Jurkat, Clone E6-1 (cell line): ENCODE measurements at regions not wholly inside any gene's neighbourhood (a gene's known extent, or its start where the extent isn't known, plus 50 kb on each side); places are given as distances from the start of the nearest gene placed in this dataset.

ENCODE experiments used
- DNase-seq: peaks from one replicate; pipeline ENCODE4 v3.0.0-alpha.2; 2011; ENCODE audit warnings: low read depth, low spot score
- H3K4me3 ChIP-seq: 2 replicates; pipeline ENCODE4 v1.5.1; 2011; ENCODE audit warnings: mild to moderate bottlenecking, low read length, control low read depth, moderate library complexity

DNA sequence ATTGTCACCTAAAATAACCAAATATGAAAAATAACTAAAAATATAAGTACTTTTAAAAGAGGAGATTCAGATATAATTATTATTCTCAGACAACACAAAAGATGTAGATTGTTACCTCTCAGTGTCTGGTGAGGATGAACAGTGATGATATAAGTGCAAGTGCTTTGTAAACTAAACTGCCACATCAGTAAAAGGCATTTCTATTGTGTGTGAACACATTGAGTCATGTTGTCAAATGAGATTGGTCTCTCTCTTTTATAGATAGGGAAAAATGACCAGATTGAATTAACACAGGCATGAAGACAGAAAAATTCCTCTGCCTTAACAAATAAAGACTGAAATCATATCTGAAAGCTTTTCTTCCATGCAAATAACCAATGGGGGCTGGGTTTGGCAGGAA is 182.4 kb upstream of the TMEFF2 start:
- no peak overlapping the region for H3K4me3 ChIP-seq
- no peak for DNase-seq

DNA sequence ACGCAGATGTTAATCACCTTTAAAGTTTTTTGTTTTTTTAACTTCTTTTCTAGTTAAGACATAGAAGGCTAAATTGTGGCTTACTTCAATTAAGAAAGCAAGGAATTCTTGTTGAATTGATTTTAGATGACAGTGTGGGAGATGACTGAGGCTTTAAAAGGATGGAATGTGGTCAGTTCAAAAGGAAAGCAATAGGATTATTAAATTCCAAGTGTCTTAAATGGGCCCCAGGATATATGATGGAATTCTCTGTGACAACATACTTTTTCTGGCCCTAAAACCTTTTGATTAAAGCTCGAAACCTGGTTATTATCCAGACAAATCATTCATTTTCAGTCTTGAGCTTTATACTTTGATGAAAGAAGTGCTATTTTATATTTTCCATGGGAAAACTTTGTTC is 179.0 kb upstream of the TMEFF2 start:
- H3K4me3 ChIP-seq = no peak overlapping the region
- no peak for DNase-seq

DNA sequence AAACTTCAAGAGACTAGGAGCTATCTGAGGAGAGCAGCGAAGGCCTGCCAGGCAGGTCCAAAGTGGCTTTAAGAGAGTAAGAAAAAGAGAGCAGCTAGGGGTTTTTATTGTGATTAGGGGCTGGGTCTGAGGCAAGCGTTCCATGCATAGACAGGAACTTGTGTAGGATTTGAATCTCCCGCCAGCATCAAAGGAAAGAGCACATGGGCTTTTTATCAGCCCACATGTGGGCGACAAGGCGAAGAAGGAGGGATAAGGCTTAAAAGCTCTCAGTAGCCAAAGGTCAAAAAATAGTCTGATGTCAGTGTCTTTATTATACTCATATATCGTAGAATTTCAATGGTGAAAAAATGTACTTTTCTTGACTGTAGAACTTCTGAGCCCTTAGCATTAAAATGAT is 178.5 kb upstream of the TMEFF2 start:
- no peak for DNase-seq
- H3K4me3 ChIP-seq = no peak overlapping the region

DNA sequence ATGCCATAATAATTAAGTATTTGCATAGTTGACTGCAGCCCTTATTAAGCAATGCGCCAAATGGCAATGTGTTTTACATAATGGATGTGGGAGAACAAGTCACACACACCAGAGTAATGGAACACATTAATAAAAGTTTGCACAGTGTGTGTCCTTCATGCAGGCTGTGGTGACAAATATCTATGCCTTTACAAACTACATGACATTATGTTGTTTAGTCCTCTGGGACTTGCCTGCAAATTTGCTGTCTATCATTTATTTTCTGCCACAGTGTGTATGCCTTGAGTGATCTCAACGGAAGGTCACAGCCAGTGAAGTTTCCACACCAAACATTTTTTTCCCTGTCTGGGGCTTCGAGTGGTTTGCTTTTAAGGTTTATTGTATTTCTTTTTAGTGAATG is 175.2 kb upstream of the TMEFF2 start:
- DNase-seq = no peak
- no peak overlapping the region for H3K4me3 ChIP-seq

DNA sequence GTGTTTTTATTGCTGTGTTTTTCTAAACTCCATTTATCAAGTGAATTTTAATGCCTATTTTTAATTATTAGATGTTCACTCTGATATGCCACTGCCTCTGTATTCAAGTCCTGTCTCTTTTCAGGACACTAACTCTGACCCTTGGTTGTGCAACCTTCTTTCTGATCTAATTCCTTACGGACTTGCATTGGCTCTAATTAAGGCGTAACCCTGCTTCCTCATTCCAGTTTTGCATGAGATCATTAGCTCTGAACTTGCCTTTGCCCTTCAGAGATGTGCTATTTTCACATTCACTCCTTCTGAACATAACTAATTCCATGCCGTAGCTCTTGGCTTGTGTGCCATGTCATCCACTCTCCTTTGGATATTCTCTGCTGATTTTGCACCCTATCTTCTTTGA is 162.5 kb upstream of the TMEFF2 start:
- H3K4me3 ChIP-seq = no peak overlapping the region
- no peak for DNase-seq

DNA sequence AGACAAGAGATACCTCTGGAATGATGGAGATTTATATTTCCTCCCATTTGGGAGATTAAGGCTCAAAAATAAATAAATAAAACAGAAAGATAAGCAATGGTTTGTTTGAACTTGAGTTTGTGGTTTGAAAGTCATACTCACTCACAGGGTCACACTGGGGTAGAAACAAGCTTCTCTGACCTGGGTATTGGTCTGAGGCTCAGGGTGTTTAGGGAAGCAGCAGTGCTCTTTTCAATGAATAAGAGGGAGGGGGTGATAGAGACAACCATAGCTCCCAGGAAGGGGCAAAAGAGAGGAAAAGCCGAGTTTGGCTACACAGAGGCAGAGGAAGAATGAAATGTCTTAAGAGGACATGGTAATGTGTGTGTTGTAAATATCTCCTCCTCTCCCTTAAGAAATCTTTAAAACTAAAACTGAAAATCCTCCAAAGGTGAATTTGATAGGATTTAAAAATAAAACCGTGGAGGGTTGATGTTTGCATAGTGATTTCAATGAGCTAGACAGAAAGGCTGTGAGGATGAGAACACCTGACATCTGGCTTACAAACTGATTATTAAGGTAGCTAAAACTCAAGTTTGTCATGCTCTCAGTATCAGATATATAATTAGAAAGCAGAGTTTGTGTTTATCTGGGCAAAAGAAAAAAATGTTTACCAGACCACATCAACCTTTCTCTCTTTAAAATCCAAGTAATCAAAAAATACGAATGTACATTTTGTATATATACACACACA is 159.9 kb upstream of the TMEFF2 start:
- no peak for DNase-seq
- H3K4me3 ChIP-seq = no peak overlapping the region

DNA sequence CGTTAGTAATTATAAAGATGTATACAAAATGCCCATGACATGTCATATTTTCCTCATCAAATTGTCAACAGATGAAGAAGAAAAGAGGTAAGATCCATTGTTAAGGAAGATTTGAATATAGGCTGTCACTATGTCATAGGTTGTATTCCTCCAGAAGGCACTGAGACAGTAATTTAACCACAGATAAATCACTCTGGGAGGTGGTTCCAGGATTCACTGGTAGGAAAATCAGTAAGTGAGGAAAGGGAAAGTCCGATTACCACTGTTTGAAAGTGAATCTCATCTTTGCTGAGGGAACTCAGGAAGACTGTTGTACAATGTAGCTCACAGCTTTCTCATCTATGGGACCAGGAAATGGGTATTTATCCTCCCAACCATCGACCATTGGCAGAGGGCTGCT is 152.8 kb upstream of the TMEFF2 start:
- no peak overlapping the region for H3K4me3 ChIP-seq
- no peak for DNase-seq

DNA sequence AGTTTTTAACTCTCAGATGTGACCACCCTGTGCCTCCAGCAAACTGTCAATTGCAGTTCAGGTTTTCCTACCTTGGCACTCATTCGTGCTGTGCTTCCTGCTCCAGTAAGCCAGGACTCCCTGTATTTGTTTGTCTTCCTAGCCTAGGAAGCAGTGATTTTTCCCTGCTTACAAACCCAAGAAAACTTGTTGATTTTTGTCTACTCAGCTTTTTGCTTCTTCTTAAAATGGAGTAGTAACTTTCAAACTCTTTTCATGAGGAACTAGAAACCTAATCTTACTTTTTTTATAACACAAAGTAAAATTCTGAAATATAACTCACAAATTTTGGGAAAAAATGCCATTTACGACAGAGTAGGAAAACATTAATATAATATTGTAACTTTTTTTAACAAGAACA is 150.6 kb upstream of the TMEFF2 start:
- DNase-seq = no peak
- H3K4me3 ChIP-seq = no peak overlapping the region

DNA sequence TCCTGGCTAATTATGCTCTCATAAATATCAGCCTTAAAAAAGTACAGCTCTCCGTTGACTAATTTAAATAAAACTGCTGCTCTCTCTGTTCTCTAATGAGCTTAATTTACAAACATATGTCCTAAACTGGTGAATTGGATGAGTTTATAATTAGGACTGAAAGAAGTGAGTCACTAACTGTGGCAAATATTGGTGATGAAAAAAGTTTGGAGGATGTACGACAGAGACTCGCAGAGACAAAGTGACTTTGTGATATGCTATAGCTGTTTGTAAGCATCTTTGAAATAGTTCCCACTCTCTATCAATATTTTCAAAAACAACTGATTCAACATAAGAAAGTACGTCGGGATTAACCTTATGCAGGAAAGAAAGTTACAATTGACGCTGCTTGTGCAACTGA is 138.9 kb upstream of the TMEFF2 start:
- no peak overlapping the region for H3K4me3 ChIP-seq
- no peak for DNase-seq

DNA sequence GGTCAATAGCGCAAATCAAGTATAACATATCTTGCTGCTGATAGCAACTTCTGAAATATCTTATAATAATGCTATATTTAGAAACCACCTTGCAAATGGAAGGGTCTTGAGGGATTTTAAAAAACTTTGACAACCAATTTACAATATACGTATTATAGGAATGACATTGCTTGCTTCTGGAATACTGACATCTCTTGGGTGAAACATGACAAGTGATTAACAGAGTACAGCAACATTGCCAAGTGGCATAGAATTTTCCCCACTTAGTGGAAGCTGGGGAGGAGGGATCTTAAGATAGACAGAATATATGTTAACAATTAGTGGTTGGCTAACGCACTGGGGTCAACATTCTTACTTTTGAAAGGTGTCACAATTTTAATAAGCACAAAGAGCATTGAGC is 133.6 kb upstream of the TMEFF2 start:
- no peak overlapping the region for H3K4me3 ChIP-seq

DNA sequence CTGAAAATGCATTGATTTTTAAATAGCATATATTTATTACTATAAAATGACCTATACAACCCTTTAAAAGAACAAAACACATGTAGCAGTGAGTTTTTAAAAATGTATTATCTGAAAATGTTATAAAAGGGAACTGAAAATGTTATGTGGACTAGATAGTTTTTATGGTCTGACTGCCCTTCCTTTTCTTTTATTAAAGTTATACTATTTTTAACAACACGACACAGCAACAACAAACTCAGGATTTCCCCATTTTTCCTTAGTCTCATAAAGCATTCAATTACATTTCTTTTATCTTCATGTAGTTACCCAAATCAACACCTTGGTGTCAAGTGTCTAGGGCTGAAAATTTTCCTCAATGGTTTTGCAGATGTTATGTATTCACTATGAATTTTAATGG is 132.8 kb upstream of the TMEFF2 start:
- no peak for DNase-seq
- H3K4me3 ChIP-seq = no peak overlapping the region

More for the DNA sequence above, 133.6 kb upstream of the TMEFF2 start:
- no peak for DNase-seq

DNA sequence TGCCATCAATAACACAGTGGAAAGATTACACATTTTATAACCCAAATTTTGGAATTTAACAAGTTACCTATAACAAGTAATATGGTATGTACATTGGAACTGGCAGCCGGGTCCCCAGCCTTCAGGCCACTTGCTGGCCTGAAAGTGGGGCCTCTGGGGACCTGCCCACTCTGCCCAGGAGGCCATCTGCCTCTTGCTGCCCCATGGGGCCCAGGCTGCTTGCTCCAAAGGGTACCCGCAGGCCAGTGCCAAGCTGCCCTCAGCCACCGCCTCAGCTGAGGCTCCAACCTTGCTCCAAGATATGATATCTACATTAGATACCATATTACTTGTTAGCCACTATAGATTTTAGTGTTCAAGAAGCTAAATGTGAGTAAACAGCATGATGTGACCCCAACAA is 120.8 kb upstream of the TMEFF2 start:
- H3K4me3 ChIP-seq = no peak overlapping the region
- no peak for DNase-seq

DNA sequence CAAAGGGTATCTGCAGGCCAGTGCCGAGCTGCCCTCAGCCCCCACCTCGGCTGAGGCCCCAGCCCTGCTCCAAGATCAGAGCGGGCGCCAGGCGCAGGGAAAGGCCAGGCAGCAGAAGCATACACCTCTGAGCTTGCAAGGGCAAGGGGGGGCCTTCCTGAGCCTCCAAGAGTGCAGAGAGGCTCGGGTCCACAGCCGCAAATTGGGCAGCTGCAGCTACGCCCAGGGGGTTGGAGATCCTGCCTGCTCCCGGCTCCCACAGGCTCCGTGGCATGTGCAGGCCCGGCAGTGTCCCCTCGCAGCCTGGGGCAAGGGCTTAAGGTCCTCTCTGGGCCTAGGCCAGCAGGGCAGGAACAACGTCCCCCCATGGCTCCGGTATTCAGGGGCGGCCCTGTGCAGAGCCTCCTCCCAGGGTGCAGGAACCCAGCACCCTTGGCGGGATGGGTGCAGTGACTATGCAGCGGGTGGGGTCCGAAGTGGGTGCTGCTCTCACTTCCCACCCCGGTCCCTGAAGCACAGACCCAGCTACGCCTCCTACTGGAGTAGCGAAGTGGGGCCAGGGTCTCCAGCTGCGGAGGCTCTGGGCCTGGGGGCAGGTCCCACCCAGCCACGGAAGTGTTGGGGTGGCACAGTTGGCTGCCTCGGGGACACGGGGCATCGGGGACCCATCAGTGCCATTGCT is 120.2 kb upstream of the TMEFF2 start:
- no peak for DNase-seq
- H3K4me3 ChIP-seq = no peak overlapping the region

DNA sequence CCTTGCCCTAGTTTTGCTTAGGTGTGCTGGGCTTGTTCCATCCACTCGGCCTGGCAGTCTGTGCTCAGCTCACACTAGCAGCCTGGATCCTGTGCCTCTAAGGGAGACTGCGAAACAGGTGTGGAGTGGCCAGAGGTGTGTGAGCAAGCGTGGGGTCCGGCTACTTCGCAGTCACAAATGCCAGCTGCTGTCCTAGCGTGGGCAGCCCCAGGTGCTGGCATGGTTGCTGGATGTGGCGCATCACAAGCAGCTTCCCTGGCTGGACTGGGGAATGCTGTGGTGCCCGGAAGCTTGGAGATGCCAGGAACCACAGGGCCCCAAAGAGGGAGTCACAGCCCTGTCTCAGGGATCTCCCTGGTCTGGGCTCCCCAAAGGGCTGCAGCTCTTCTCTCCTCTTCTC is 119.0 kb upstream of the TMEFF2 start:
- no peak overlapping the region for H3K4me3 ChIP-seq
- DNase-seq = no peak

DNA sequence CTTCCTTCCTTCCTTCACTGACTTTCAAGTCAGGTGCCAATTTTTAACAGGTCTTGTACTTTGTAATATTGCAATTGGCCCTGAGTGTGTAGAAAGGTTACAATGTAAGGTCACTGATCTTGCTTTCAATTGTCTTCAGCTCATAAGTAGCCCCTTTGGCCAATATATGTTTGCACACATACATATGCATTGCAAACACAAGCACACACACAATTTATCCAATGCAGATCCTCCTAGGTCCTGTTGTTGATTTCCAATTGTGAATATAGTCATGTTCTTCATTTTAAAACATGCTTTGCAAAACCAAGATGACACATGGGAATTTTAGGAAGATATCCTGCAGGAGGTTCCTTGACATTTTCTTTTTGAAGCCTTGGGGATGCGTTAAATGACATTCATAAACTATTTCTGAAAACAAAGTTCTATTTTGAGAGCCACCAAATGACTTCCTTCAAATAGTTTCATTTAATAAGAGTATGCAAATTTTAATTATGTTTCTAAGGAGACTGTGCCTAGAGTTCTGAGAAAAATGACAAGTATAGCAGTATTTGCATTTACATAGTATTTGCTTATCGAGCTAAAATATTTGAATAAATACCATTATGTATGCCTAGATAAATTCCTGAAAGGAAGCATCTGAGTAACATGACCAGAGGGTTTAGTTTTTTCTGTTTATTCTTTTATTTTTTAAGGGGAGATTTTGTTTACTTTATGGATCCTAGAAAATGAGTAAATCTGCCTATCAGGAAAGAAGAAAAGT is 117.1 kb upstream of the TMEFF2 start:
- no peak overlapping the region for H3K4me3 ChIP-seq

DNA sequence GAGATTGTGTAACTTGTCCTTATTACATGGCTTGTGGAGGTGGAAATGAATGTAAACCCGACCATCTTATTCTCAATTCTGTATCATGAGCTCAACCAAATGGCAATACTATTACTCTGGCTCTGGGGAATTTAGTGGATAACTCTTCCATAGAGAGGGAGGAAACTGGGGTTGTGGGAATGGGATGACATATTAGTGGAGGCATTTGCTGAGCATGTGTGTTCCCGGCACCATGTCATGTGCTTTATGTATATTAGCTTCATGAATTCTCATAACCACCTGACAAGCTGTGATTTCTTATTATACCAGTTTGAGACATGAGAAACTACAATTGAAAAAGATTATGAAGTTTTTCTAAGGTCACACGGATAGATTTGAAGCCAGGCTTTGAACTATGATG is 112.8 kb upstream of the TMEFF2 start:
- no peak overlapping the region for H3K4me3 ChIP-seq
- no peak for DNase-seq

More for the DNA sequence above, 117.1 kb upstream of the TMEFF2 start:
- no peak for DNase-seq

DNA sequence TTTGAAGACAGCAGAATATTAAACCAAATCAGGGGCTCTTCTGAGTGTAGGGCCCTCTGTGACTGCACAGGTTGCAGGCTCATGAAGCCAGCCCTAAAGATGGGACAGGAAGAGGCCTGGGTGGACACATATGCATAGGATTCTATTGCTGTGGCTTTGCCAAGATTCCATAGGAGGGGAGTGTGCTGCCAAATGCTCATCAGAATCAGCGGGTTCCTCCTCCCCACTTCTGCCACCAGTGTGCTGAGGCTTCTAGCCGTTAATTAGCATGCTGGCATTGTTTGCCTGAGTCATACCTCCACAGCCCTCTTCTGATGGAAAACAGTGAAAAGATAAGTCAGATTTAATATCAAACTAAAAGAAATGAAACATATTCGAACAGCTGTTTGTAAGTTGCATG is 103.9 kb upstream of the TMEFF2 start:
- DNase-seq = no peak

DNA sequence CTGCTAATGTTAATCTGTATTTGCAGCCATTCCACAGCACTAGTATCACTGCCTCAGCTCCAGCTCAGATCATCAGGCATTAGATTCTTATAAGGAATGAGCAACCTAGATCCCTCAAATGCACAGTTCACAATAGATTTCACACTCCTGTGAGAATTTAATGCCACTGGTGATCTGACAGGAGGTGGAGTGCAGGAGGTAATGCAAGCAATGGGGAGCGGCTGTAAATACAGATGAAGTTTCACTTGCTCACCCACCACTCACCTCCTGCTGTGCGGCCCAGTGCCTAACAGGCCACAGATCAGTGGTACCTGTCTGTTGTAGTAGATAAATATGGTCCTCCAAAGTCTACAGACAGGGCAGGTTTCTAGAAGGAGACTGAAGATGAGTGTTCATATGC is 97.7 kb upstream of the TMEFF2 start:
- H3K4me3 ChIP-seq = no peak overlapping the region
- DNase-seq = no peak

More for the DNA sequence above, 103.9 kb upstream of the TMEFF2 start:
- H3K4me3 ChIP-seq = no peak overlapping the region

DNA sequence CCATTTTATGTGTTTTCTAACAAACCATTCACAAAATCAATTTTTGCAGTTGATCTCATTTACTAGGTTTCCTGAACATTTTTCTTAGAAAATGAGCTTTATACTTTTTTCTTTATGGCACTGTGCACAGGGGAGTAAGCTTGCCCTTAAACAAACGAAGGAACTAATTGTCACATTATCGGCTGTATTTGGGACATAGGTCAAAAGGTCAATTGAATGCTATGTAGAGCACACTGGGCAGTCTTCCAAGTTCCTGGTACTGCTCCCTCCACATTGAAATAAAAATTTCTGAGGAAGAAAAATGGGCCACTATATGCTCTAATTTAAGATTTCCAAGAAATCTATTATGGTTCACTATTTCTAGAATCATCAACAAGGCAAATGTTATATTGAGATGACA is 93.6 kb upstream of the TMEFF2 start:
- no peak overlapping the region for H3K4me3 ChIP-seq
- no peak for DNase-seq

DNA sequence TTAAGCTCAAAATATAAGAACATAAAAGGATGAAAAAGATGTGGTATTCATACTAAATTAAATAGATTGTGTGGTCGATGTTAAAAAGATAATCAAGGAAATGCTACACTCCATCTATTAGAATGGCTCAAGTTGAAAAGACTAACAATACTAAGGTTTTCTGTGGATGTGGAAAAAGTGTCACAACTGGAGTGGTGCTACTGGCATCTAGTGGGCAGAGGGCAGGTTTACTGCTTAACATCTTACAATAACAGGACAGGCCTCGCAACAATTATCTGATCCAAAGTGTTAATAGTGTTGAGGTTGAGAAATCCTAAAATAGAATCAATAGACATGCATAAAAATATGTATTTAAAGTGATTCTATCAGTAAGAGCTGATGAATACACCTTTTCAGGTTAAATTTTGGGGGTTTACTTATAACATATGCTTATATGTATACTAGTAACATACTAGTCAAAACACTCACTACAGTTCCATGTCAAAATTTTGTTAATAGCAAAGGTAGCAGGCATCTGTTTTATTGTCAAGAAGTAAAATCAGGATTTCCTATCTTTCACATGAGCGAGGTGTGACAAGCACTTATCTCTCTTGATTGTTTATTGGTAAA is 91.5 kb upstream of the TMEFF2 start:
- DNase-seq = peak; percentile 4
- H3K4me3 ChIP-seq = no peak overlapping the region
